Parathyroid adenoma (tissue), 2 donors: ENCODE measurements at regions not wholly inside any gene's neighbourhood (a gene's known extent, or its start where the extent isn't known, plus 50 kb on each side); places are given as distances from the start of the nearest gene placed in this dataset.

Experiments used
- H2AFZ ChIP-seq: fragments of 300-600 bp; sonication (generic); one replicate; pipeline ENCODE4 v1.7.0; 2017; ENCODE audit warnings: antibody characterized with exemption, mild to moderate bottlenecking
- H3K27ac ChIP-seq: fragments of 300-600 bp; sonication (generic); one replicate; pipeline ENCODE4 v1.7.0; 2017
- H3K27me3 ChIP-seq: fragments of 300-600 bp; sonication (generic); one replicate; pipeline ENCODE4 v1.7.0; 2017; ENCODE audit warnings: low read length; ENCODE audit not compliant: control insufficient read depth, insufficient read depth
- H3K36me3 ChIP-seq: fragments of 300-600 bp; sonication (generic); one replicate; pipeline ENCODE4 v1.7.0; 2017; ENCODE audit warnings: low read length; ENCODE audit not compliant: control insufficient read depth, insufficient read depth
- H3K4me1 ChIP-seq: fragments of 300-600 bp; sonication (generic); one replicate; pipeline ENCODE4 v1.7.0; 2017; ENCODE audit warnings: control low read depth
- H3K4me2 ChIP-seq: fragments of 300-600 bp; sonication (generic); one replicate; pipeline ENCODE4 v1.7.0; 2017; ENCODE audit warnings: low read length
- H3K4me3 ChIP-seq: fragments of 300-600 bp; sonication (generic); one replicate; pipeline ENCODE4 v1.7.0; 2017; ENCODE audit warnings: low read depth, low read length
- H3K79me2 ChIP-seq: fragments of 300-600 bp; sonication (generic); one replicate; pipeline ENCODE4 v1.7.0; 2017; ENCODE audit warnings: control low read depth
- H3K9ac ChIP-seq: fragments of 300-600 bp; sonication (generic); one replicate; pipeline ENCODE4 v1.7.0; 2017; ENCODE audit warnings: mild to moderate bottlenecking
- H3K9me3 ChIP-seq: fragments of 300-600 bp; sonication (generic); one replicate; pipeline ENCODE4 v1.7.0; 2017; ENCODE audit warnings: low read length; ENCODE audit not compliant: control insufficient read depth
- CTCF ChIP-seq: fragments of 300-600 bp; sonication (generic); IDR thresholded peaks from one replicate; pipeline ENCODE4 v1.7.0; 2017; ENCODE audit warnings: antibody characterized with exemption, mild to moderate bottlenecking
- donor health status: primary hyperparathyroidism.

GRCh38 chr21:24693779-24694178, 913.5 kb downstream of the MRPL39 start:
- H2AFZ ChIP-seq: no peak overlapping the region
- H3K27me3 ChIP-seq: no peaks in the 10 kb centered on the region
- H3K4me2 ChIP-seq: peak overlapping the region; percentile 13
- H3K9ac ChIP-seq: no peak overlapping the region
- no peak for TF ChIP-seq CTCF
- no peaks in the 10 kb centered on the region for H3K4me1 ChIP-seq
- no peak overlapping the region for H3K27ac ChIP-seq
- H3K4me3 ChIP-seq: no peak overlapping the region
- no peaks in the 10 kb centered on the region for H3K79me2 ChIP-seq
- no peaks in the 10 kb centered on the region for H3K36me3 ChIP-seq
- H3K9me3 ChIP-seq: no peaks in the 10 kb centered on the region

GRCh38 chr21:24681456-24681855, 925.8 kb downstream of the MRPL39 start:
- Histone ChIP-seq H3K9me3 (no peaks in the 10 kb centered on the region), H3K27me3 (no peaks in the 10 kb centered on the region), H3K9ac (no peak overlapping the region), H2AFZ (no peak overlapping the region), H3K4me1 (no peaks in the 10 kb centered on the region), H3K4me3 (no peak overlapping the region), H3K27ac (no peak overlapping the region), H3K4me2 (no peak overlapping the region), H3K36me3 (no peaks in the 10 kb centered on the region), H3K79me2 (no peaks in the 10 kb centered on the region)
- TF ChIP-seq CTCF: no peak

GRCh38 chr21:24671901-24672300, 935.4 kb downstream of the MRPL39 start:
- no peak overlapping the region for H3K4me3 ChIP-seq
- no peaks in the 10 kb centered on the region for H3K79me2 ChIP-seq
- no peak overlapping the region for H2AFZ ChIP-seq
- no peaks in the 10 kb centered on the region for H3K9me3 ChIP-seq
- no peaks in the 10 kb centered on the region for H3K36me3 ChIP-seq
- TF ChIP-seq CTCF: no peak
- H3K4me1 ChIP-seq: no peaks in the 10 kb centered on the region
- H3K27ac ChIP-seq: no peak overlapping the region
- no peak overlapping the region for H3K9ac ChIP-seq
- no peaks in the 10 kb centered on the region for H3K27me3 ChIP-seq
- no peak overlapping the region for H3K4me2 ChIP-seq

GRCh38 chr21:24658926-24659325, 948.4 kb downstream of the MRPL39 start:
- Histone ChIP-seq H3K9ac (no peak overlapping the region), H3K9me3 (no peaks in the 10 kb centered on the region), H3K27ac (no peak overlapping the region), H3K36me3 (no peaks in the 10 kb centered on the region), H3K27me3 (no peaks in the 10 kb centered on the region), H3K4me3 (no peak overlapping the region), H2AFZ (no peak overlapping the region), H3K4me1 (no peaks in the 10 kb centered on the region), H3K79me2 (no peaks in the 10 kb centered on the region), H3K4me2 (no peak overlapping the region)
- TF ChIP-seq CTCF: no peak

- Histone ChIP-seq H2AFZ (no peak overlapping the region), H3K27me3 (no peaks in the 10 kb centered on the region), H3K9me3 (no peaks in the 10 kb centered on the region), H3K4me3 (no peak overlapping the region), H3K4me2 (no peak overlapping the region), H3K27ac (no peak overlapping the region), H3K36me3 (no peaks in the 10 kb centered on the region), H3K9ac (no peak overlapping the region), H3K79me2 (no peaks in the 10 kb centered on the region), H3K4me1 (no peaks in the 10 kb centered on the region)
- no peak for TF ChIP-seq CTCF
These were observed 949.3 kb downstream of the MRPL39 start for GRCh38 chr21:24658026-24658425.
